IgD-negative memory B cell (primary cell): ENCODE measurements at regions not wholly inside any gene's neighbourhood (a gene's known extent, or its start where the extent isn't known, plus 50 kb on each side); places are given as distances from the start of the nearest gene placed in this dataset.
A peak's percentile ranks its signal among the peaks of the same experiment; 100 is the strongest.
"Not testable (repeated sequence)": the region's sequence is repeated elsewhere in the genome, so short reads cannot be mapped to it uniquely, and the experiment has no call there.

Experiments
- H3K27ac Mint-ChIP-seq, 3 donors: one replicate each; pipeline ENCODE4 v1.8.0; 2020 to 2022; ENCODE audit warnings: mild to moderate bottlenecking in 3 of 3, mixed read lengths in 3 of 3, moderate library complexity in 1 of 3
- H3K27me3 Mint-ChIP-seq: one replicate; pipeline ENCODE4 v1.8.0; 2021; ENCODE audit warnings: mixed read lengths
- H3K36me3 Mint-ChIP-seq: one replicate; pipeline ENCODE4 v1.8.0; 2020; ENCODE audit warnings: mild to moderate bottlenecking, mixed read lengths
- H3K4me1 Mint-ChIP-seq, 3 donors: one replicate each; pipeline ENCODE4 v1.8.0; 2020 to 2022; ENCODE audit warnings: mixed read lengths in 3 of 3, mild to moderate bottlenecking in 1 of 3
- H3K4me3 Mint-ChIP-seq, 4 donors: one replicate each; pipeline ENCODE4 v1.8.0; 2020 to 2022; ENCODE audit warnings: mild to moderate bottlenecking in 4 of 4, mixed read lengths in 4 of 4, moderate library complexity in 3 of 4
- H3K9me3 Mint-ChIP-seq, 3 donors: one replicate each; pipeline ENCODE4 v1.8.0; 2020 to 2021; ENCODE audit warnings: mixed read lengths in 3 of 3, mild to moderate bottlenecking in 1 of 3

- Mint-ChIP-seq H3K4me1 (no peaks in the 10 kb centered on the region), H3K27me3 (no peaks in the 10 kb centered on the region), H3K27ac (no peak overlapping the region), H3K9me3 (peaks cover 0 to 9% (median 0%) of the 10 kb centered on the region in 3 donors), H3K36me3 (no peaks in the 10 kb centered on the region), H3K4me3 (no peak overlapping the region)
Observed at GRCh38 chr2:183919167-183919566, 679.2 kb upstream of the ZNF804A start.

- Mint-ChIP-seq H3K4me3 (no peak overlapping the region), H3K27ac (no peak overlapping the region), H3K9me3 (peaks cover 0 to 9% (median 0%) of the 10 kb centered on the region in 3 donors), H3K36me3 (no peaks in the 10 kb centered on the region), H3K4me1 (no peaks in the 10 kb centered on the region), H3K27me3 (no peaks in the 10 kb centered on the region)
Observed at GRCh38 chr2:183919926-183920325, 678.4 kb upstream of the ZNF804A start.

GRCh38 chr2:183925281-183925680 lies 673.0 kb upstream of the ZNF804A start:
- Mint-ChIP-seq H3K4me3 (no peak overlapping the region), H3K27me3 (no peaks in the 10 kb centered on the region), H3K4me1 (no peaks in the 10 kb centered on the region), H3K27ac (no peak overlapping the region), H3K9me3 (peaks cover 0 to 9% (median 6%) of the 10 kb centered on the region in 3 donors), H3K36me3 (no peaks in the 10 kb centered on the region)

GRCh38 chr2:183926433-183926832 lies 671.9 kb upstream of the ZNF804A start:
- no peaks in the 10 kb centered on the region for H3K4me1 Mint-ChIP-seq
- H3K9me3 Mint-ChIP-seq, result peaks cover 0 to 8% (median 6%) of the 10 kb centered on the region in 3 donors
- no peak overlapping the region for H3K4me3 Mint-ChIP-seq
- H3K27me3 Mint-ChIP-seq, result no peaks in the 10 kb centered on the region
- H3K36me3 Mint-ChIP-seq, result no peaks in the 10 kb centered on the region
- H3K27ac Mint-ChIP-seq, result no peak overlapping the region

- Mint-ChIP-seq H3K4me1 (no peaks in the 10 kb centered on the region), H3K36me3 (no peaks in the 10 kb centered on the region), H3K9me3 (peaks cover 0 to 6% (median 6%) of the 10 kb centered on the region in 3 donors), H3K27ac (no peak overlapping the region), H3K4me3 (no peak overlapping the region), H3K27me3 (no peaks in the 10 kb centered on the region)
Observed at GRCh38 chr2:183927406-183928325, 670.7 kb upstream of the ZNF804A start.

GRCh38 chr2:183935005-183935404 lies 663.3 kb upstream of the ZNF804A start:
- Mint-ChIP-seq H3K4me1 (no peaks in the 10 kb centered on the region), H3K4me3 (no peak overlapping the region), H3K27ac (no peak overlapping the region), H3K27me3 (no peaks in the 10 kb centered on the region), H3K36me3 (peaks cover 2% of the 10 kb centered on the region), H3K9me3 (peaks cover 5 to 17% (median 6%) of the 10 kb centered on the region in 3 donors)

GRCh38 chr2:183937220-183937619 lies 661.1 kb upstream of the ZNF804A start:
- Mint-ChIP-seq H3K9me3 (peaks cover 5 to 20% (median 6%) of the 10 kb centered on the region in 3 donors), H3K27me3 (no peaks in the 10 kb centered on the region), H3K27ac (no peak overlapping the region), H3K4me3 (no peak overlapping the region), H3K36me3 (peaks cover 2% of the 10 kb centered on the region), H3K4me1 (no peaks in the 10 kb centered on the region)

- H3K4me1 Mint-ChIP-seq, result no peaks in the 10 kb centered on the region
- no peak overlapping the region for H3K27ac Mint-ChIP-seq
- no peak overlapping the region for H3K4me3 Mint-ChIP-seq
- peaks cover 0 to 7% (median 0%) of the 10 kb centered on the region in 3 donors for H3K9me3 Mint-ChIP-seq
- H3K36me3 Mint-ChIP-seq, result no peaks in the 10 kb centered on the region
- H3K27me3 Mint-ChIP-seq, result no peaks in the 10 kb centered on the region
Observed at GRCh38 chr2:183946193-183946592, 652.1 kb upstream of the ZNF804A start.

- Mint-ChIP-seq H3K4me3 (no peak overlapping the region), H3K4me1 (no peaks in the 10 kb centered on the region), H3K9me3 (no peaks in the 10 kb centered on the region)
Observed at GRCh38 chr2:183948861-183949260, 649.5 kb upstream of the ZNF804A start.

GRCh38 chr2:183950673-183951072 lies 647.7 kb upstream of the ZNF804A start:
- H3K27ac Mint-ChIP-seq, result peak overlapping the region in 1 of 3 donors; percentile 40

More at GRCh38 chr2:183948861-183949260, 649.5 kb upstream of the ZNF804A start:
- H3K27me3 Mint-ChIP-seq, result no peaks in the 10 kb centered on the region
- no peak overlapping the region for H3K27ac Mint-ChIP-seq
- H3K36me3 Mint-ChIP-seq, result no peaks in the 10 kb centered on the region

GRCh38 chr2:183951630-183952029 lies 646.7 kb upstream of the ZNF804A start:
- Mint-ChIP-seq H3K27me3 (no peaks in the 10 kb centered on the region), H3K9me3 (no peaks in the 10 kb centered on the region), H3K4me1 (no peaks in the 10 kb centered on the region), H3K36me3 (no peaks in the 10 kb centered on the region), H3K27ac (no peak overlapping the region), H3K4me3 (no peak overlapping the region)

More at GRCh38 chr2:183950673-183951072, 647.7 kb upstream of the ZNF804A start:
- H3K4me3 Mint-ChIP-seq, result no peak overlapping the region
- H3K4me1 Mint-ChIP-seq, result no peaks in the 10 kb centered on the region
- no peaks in the 10 kb centered on the region for H3K9me3 Mint-ChIP-seq
- no peaks in the 10 kb centered on the region for H3K27me3 Mint-ChIP-seq
- no peaks in the 10 kb centered on the region for H3K36me3 Mint-ChIP-seq

- Mint-ChIP-seq H3K9me3 (no peaks in the 10 kb centered on the region), H3K27ac (no peak overlapping the region), H3K4me1 (no peaks in the 10 kb centered on the region), H3K36me3 (no peaks in the 10 kb centered on the region), H3K4me3 (no peak overlapping the region), H3K27me3 (no peaks in the 10 kb centered on the region)
Observed at GRCh38 chr2:183952741-183953140, 645.6 kb upstream of the ZNF804A start.

GRCh38 chr2:183963609-183964008 lies 634.7 kb upstream of the ZNF804A start:
- H3K36me3 Mint-ChIP-seq, result no peaks in the 10 kb centered on the region
- H3K4me1 Mint-ChIP-seq, result peaks cover 0 to 2% (median 0%) of the 10 kb centered on the region in 3 donors
- H3K27me3 Mint-ChIP-seq, result no peaks in the 10 kb centered on the region
- no peak overlapping the region for H3K4me3 Mint-ChIP-seq
- no peak overlapping the region for H3K27ac Mint-ChIP-seq
- peaks cover 0 to 1% (median 1%) of the 10 kb centered on the region in 3 donors for H3K9me3 Mint-ChIP-seq

GRCh38 chr2:183964565-183964964 lies 633.8 kb upstream of the ZNF804A start:
- H3K36me3 Mint-ChIP-seq, result no peaks in the 10 kb centered on the region

GRCh38 chr2:183967756-183968155 lies 630.6 kb upstream of the ZNF804A start:
- Mint-ChIP-seq H3K4me1 (peaks cover 0 to 2% (median 0%) of the 10 kb centered on the region in 3 donors), H3K9me3 (peaks cover 0 to 1% (median 1%) of the 10 kb centered on the region in 3 donors), H3K27ac (no peak overlapping the region), H3K27me3 (no peaks in the 10 kb centered on the region), H3K36me3 (no peaks in the 10 kb centered on the region), H3K4me3 (no peak overlapping the region)

More at GRCh38 chr2:183964565-183964964, 633.8 kb upstream of the ZNF804A start:
- peaks cover 0 to 2% (median 0%) of the 10 kb centered on the region in 3 donors for H3K4me1 Mint-ChIP-seq
- H3K4me3 Mint-ChIP-seq, result no peak overlapping the region
- no peak overlapping the region for H3K27ac Mint-ChIP-seq
- H3K27me3 Mint-ChIP-seq, result no peaks in the 10 kb centered on the region
- H3K9me3 Mint-ChIP-seq, result peaks cover 0 to 1% (median 1%) of the 10 kb centered on the region in 3 donors

GRCh38 chr2:183975676-183976075 lies 622.7 kb upstream of the ZNF804A start:
- not testable (repeated sequence) for H3K4me1 Mint-ChIP-seq, H3K36me3 Mint-ChIP-seq, H3K27me3 Mint-ChIP-seq, H3K9me3 Mint-ChIP-seq, H3K4me3 Mint-ChIP-seq, H3K27ac Mint-ChIP-seq
